ENCODE measurements at regions not wholly inside any gene's neighbourhood (a gene's known extent, or its start where the extent isn't known, plus 50 kb on each side); places are given as distances from the start of the nearest gene placed in this dataset.

DNA sequence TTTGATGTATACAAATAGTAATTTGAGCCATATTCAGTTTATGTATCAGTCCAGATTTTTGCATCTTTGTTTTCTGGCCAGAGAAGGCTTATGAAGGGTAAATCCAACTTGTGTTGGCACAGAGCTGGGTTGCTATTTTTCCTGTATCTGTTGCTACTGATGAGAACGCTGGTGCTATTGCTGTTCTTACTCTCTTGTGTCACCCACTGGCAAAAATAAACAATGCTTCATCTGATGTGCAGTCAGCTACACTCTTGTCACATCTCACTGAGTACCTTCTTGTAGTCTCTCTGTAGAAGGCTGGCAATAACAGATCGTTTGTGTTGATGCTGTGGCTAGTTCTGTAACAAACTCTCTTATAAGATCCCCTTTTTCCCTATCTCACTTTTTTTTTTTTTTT lies 323.4 kb downstream of the CDH19 start:
- TF ChIP-seq, protein P1, sequence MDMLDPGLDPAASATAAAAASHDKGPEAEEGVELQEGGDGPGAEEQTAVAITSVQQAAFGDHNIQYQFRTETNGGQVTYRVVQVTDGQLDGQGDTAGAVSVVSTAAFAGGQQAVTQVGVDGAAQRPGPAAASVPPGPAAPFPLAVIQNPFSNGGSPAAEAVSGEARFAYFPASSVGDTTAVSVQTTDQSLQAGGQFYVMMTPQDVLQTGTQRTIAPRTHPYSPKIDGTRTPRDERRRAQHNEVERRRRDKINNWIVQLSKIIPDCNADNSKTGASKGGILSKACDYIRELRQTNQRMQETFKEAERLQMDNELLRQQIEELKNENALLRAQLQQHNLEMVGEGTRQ (IDR thresholded peaks at IDR 0.05; ENCODE audit: low read depth, low read length), result no peak
- TF ChIP-seq, protein P1 (CRISPR knock-in tag; IDR thresholded peaks at IDR 0.05; ENCODE audit: borderline replicate concordance), result no peak
- TF ChIP-seq ZBTB1 (CRISPR knock-in tag; IDR thresholded peaks at IDR 0.05; ENCODE audit: borderline replicate concordance) (no peak), ZKSCAN1 (IDR thresholded peaks at IDR 0.05; ENCODE audit: low read length) (no peak), HNRNPK (IDR thresholded peaks at IDR 0.05; ENCODE audit: low read depth, low read length, poor library complexity, severe bottlenecking) (no peak), RAD21 (CRISPR knock-in tag; IDR thresholded peaks at IDR 0.05) (no peak), DNMT3B (CRISPR knock-in tag; conservative IDR thresholded peaks at IDR 0.05) (no peak), ZNF12 (CRISPR knock-in tag; IDR thresholded peaks at IDR 0.05) (no peak), ZSCAN30 (CRISPR knock-in tag; IDR thresholded peaks at IDR 0.05) (no peak), DMAP1 (CRISPR knock-in tag; IDR thresholded peaks at IDR 0.05) (no peak)
- TF ChIP-seq, protein P2, sequence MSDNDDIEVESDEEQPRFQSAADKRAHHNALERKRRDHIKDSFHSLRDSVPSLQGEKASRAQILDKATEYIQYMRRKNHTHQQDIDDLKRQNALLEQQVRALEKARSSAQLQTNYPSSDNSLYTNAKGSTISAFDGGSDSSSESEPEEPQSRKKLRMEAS (IDR thresholded peaks at IDR 0.05), result no peak
- TF ChIP-seq, protein P3, sequence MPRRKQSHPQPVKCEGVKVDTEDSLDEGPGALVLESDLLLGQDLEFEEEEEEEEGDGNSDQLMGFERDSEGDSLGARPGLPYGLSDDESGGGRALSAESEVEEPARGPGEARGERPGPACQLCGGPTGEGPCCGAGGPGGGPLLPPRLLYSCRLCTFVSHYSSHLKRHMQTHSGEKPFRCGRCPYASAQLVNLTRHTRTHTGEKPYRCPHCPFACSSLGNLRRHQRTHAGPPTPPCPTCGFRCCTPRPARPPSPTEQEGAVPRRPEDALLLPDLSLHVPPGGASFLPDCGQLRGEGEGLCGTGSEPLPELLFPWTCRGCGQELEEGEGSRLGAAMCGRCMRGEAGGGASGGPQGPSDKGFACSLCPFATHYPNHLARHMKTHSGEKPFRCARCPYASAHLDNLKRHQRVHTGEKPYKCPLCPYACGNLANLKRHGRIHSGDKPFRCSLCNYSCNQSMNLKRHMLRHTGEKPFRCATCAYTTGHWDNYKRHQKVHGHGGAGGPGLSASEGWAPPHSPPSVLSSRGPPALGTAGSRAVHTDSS (CRISPR knock-in tag; conservative IDR thresholded peaks at IDR 0.05), result no peak
- TF ChIP-seq, protein P4, sequence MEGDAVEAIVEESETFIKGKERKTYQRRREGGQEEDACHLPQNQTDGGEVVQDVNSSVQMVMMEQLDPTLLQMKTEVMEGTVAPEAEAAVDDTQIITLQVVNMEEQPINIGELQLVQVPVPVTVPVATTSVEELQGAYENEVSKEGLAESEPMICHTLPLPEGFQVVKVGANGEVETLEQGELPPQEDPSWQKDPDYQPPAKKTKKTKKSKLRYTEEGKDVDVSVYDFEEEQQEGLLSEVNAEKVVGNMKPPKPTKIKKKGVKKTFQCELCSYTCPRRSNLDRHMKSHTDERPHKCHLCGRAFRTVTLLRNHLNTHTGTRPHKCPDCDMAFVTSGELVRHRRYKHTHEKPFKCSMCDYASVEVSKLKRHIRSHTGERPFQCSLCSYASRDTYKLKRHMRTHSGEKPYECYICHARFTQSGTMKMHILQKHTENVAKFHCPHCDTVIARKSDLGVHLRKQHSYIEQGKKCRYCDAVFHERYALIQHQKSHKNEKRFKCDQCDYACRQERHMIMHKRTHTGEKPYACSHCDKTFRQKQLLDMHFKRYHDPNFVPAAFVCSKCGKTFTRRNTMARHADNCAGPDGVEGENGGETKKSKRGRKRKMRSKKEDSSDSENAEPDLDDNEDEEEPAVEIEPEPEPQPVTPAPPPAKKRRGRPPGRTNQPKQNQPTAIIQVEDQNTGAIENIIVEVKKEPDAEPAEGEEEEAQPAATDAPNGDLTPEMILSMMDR (CRISPR knock-in tag; IDR thresholded peaks at IDR 0.05), result no peak
